ENCODE measurements at regions not wholly inside any gene's neighbourhood (a gene's known extent, or its start where the extent isn't known, plus 50 kb on each side); places are given as distances from the start of the nearest gene placed in this dataset.

DNA sequence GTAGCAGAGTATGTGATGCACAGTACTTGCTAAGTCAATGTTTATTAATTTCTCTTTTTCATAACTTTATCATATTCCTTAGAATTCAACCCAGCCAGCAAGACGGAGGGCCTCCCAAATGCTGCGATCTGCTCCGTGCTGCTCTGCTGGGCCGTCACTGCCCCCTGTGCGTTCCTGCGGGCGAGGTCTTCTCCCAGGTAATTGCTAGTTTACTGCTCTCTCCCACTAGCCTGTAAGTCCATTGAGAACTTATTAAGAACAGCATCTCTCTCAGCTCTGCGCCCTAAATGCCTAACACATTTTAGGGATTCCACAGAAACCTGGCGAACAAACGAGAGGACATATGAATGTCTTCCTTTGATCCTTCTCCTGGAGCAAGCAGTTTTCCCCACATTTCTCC, 153.6 kb upstream of the ARHGAP28 start:
- H3K4me2 ChIP-seq: no peak overlapping the region
- H3K27ac ChIP-seq: no peak overlapping the region
- H3K9ac ChIP-seq: no peak overlapping the region
- no peak overlapping the region for H2AFZ ChIP-seq (ENCODE audit: low read depth)
- H3K36me3 ChIP-seq (ENCODE audit: insufficient read depth): no peaks in the 10 kb centered on the region
- no peaks in the 10 kb centered on the region for H3K4me1 ChIP-seq (ENCODE audit: low read depth, poor library complexity, severe bottlenecking)
- no peaks in the 10 kb centered on the region for H3K27me3 ChIP-seq (ENCODE audit: insufficient read depth, low read depth)
- H3K4me3 ChIP-seq (IDR thresholded peaks at IDR 0.05; ENCODE audit: insufficient read depth, low read depth, low read length): no peak overlapping the region
- no peaks in the 10 kb centered on the region for H4K20me1 ChIP-seq (ENCODE audit: insufficient read depth)
- H3K79me2 ChIP-seq (ENCODE audit: insufficient read depth, low read depth): no peaks in the 10 kb centered on the region
- TF ChIP-seq, protein P1, sequence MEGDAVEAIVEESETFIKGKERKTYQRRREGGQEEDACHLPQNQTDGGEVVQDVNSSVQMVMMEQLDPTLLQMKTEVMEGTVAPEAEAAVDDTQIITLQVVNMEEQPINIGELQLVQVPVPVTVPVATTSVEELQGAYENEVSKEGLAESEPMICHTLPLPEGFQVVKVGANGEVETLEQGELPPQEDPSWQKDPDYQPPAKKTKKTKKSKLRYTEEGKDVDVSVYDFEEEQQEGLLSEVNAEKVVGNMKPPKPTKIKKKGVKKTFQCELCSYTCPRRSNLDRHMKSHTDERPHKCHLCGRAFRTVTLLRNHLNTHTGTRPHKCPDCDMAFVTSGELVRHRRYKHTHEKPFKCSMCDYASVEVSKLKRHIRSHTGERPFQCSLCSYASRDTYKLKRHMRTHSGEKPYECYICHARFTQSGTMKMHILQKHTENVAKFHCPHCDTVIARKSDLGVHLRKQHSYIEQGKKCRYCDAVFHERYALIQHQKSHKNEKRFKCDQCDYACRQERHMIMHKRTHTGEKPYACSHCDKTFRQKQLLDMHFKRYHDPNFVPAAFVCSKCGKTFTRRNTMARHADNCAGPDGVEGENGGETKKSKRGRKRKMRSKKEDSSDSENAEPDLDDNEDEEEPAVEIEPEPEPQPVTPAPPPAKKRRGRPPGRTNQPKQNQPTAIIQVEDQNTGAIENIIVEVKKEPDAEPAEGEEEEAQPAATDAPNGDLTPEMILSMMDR (conservative IDR thresholded peaks at IDR 0.05; ENCODE audit: low read depth, low read length): no peak

DNA sequence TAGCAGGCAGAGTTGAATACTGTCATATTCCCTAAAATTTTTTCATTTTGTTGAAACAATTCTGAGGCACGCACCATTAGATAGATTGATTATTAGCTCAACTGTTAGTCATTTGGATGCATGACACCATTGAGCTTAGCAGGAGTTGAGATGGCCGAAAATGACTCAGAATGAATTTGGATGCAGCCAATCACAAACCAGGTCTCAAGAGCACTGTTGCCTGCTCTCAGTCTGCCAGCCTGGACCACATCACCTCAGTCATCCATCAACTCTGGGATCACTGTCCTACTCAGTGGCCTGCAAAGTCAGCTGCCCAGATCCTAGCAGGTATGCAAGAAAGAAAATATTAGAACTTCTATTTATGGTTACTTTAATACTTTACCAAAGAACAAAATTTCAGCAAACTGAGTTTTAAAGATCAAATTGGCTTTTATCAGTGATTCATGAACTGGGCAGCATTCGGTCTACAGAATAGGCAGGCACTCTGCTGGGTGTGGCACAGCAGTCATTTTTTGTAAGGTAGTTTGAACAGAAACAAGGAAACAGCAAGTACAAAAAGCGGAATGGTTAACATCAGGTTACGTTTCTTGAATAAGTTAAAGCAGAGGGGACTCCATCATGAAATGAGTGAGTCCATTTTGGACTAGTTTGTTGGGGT, 152.7 kb upstream of the ARHGAP28 start:
- Histone ChIP-seq H3K36me3 (ENCODE audit: insufficient read depth) (no peaks in the 10 kb centered on the region), H4K20me1 (ENCODE audit: insufficient read depth) (no peaks in the 10 kb centered on the region), H3K9ac (no peak overlapping the region), H3K4me3 (IDR thresholded peaks at IDR 0.05; ENCODE audit: insufficient read depth, low read depth, low read length) (no peak overlapping the region), H3K4me1 (ENCODE audit: low read depth, poor library complexity, severe bottlenecking) (no peaks in the 10 kb centered on the region), H3K79me2 (ENCODE audit: insufficient read depth, low read depth) (no peaks in the 10 kb centered on the region), H2AFZ (ENCODE audit: low read depth) (no peak overlapping the region), H3K27me3 (ENCODE audit: insufficient read depth, low read depth) (no peaks in the 10 kb centered on the region), H3K4me2 (no peak overlapping the region), H3K27ac (no peak overlapping the region)
- TF ChIP-seq, protein P1 (conservative IDR thresholded peaks at IDR 0.05; ENCODE audit: low read depth, low read length): no peak

DNA sequence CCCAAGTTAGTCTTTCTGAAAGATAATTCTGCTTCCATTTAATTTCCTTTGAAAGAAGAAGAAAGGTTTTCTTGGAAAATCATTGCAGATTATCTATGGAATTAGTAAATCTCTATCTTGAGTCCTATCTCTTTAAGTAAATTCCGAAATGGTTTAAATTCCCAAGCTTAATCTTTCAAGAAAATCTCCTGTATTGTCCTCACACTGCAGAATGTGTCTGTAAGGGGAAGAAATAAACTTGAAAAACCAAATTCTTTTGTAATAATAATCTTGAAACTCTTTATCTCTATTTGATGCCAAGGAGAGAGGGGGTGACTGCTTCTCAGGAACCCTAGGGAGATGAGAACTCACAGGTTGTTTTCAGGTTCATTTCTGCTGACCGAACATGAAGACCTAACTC, 150.8 kb upstream of the ARHGAP28 start:
- Histone ChIP-seq H3K9ac (no peak overlapping the region), H2AFZ (ENCODE audit: low read depth) (no peak overlapping the region), H3K79me2 (ENCODE audit: insufficient read depth, low read depth) (no peaks in the 10 kb centered on the region), H3K36me3 (ENCODE audit: insufficient read depth) (no peaks in the 10 kb centered on the region), H3K27me3 (ENCODE audit: insufficient read depth, low read depth) (no peaks in the 10 kb centered on the region), H3K4me3 (IDR thresholded peaks at IDR 0.05; ENCODE audit: insufficient read depth, low read depth, low read length) (no peak overlapping the region), H4K20me1 (ENCODE audit: insufficient read depth) (no peaks in the 10 kb centered on the region), H3K27ac (no peak overlapping the region), H3K4me2 (no peak overlapping the region), H3K4me1 (ENCODE audit: low read depth, poor library complexity, severe bottlenecking) (no peaks in the 10 kb centered on the region)
- TF ChIP-seq, protein P1 (conservative IDR thresholded peaks at IDR 0.05; ENCODE audit: low read depth, low read length): no peak

DNA sequence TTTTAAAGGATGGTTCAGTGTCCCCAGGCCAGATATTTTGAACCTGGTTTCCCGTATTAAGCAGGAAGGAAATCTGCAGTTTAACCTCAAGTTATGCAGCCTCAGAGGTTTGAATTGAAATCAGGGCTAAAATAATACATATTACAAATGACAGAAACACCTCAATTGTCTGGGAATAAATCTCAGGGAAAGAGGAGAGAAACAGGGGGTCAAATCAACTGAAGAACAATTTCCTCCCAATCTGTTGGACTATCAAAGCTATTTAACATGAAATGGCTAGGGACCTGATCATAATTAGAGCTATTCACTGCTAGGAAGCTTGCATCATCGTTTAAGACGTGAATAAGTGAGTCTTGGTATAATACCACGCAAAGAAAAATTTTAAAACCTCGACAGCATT, 150.0 kb upstream of the ARHGAP28 start:
- TF ChIP-seq, protein P1 (conservative IDR thresholded peaks at IDR 0.05; ENCODE audit: low read depth, low read length): no peak
- H3K27ac ChIP-seq: no peak overlapping the region
- H2AFZ ChIP-seq (ENCODE audit: low read depth): no peak overlapping the region
- no peaks in the 10 kb centered on the region for H4K20me1 ChIP-seq (ENCODE audit: insufficient read depth)
- H3K4me2 ChIP-seq: no peak overlapping the region
- H3K4me1 ChIP-seq (ENCODE audit: low read depth, poor library complexity, severe bottlenecking): no peaks in the 10 kb centered on the region
- H3K27me3 ChIP-seq (ENCODE audit: insufficient read depth, low read depth): no peaks in the 10 kb centered on the region
- no peak overlapping the region for H3K4me3 ChIP-seq (IDR thresholded peaks at IDR 0.05; ENCODE audit: insufficient read depth, low read depth, low read length)
- H3K9ac ChIP-seq: no peak overlapping the region
- H3K79me2 ChIP-seq (ENCODE audit: insufficient read depth, low read depth): no peaks in the 10 kb centered on the region
- no peaks in the 10 kb centered on the region for H3K36me3 ChIP-seq (ENCODE audit: insufficient read depth)

All from KMS-11 (cell line).